Erythroblast (primary cell): ENCODE measurements at regions not wholly inside any gene's neighbourhood (a gene's known extent, or its start where the extent isn't known, plus 50 kb on each side); places are given as distances from the start of the nearest gene placed in this dataset.

ENCODE experiments used
- GATA1 ChIP-seq: IDR thresholded peaks from 2 replicates; pipeline ENCODE4 v1.6.1; 2011; ENCODE audit warnings: low read depth, mild to moderate bottlenecking, control low read depth, low read length, moderate library complexity
- POLR2A ChIP-seq: IDR thresholded peaks from 2 replicates; pipeline ENCODE4 v1.6.1; 2011; ENCODE audit warnings: mild to moderate bottlenecking, low read length

DNA sequence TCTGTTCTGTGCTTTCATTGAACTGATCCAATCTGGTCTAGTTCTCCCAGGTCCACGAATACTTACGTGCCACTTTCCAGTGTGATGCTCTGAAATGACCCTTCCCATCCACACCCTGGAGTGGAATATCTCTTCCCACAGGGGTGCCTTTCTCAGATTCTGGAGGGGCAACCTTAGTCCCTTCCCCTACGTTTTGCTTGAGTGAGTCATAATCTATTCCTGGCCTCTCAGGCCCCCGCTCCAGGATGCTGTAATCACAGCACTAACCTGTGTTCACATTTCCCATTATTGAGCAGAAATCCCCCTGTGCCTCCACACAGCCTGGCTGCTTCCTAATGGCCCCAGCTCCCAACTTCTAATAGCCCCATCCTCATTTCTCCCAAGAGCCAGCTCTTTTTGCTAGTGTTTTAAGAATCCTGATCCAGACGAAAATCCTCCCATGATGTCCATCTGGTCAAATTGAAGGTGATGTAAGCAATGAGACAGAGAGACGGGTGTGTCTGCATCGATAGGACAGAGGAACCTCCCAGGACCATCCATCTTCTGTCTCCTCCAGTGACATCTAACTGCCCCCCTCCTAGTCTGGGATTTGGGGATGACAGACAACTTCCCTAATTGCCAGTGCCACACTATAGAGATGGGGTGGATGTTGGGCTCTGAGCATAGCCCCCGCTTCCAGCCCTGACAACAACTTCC lies 164.0 kb upstream of the MAF start:
- TF ChIP-seq POLR2A (no peak), GATA1 (no peak)
